NCI-H774 (cell line): ENCODE measurements at regions not wholly inside any gene's neighbourhood (a gene's known extent, or its start where the extent isn't known, plus 50 kb on each side); places are given as distances from the start of the nearest gene placed in this dataset.

Experiments used
- DNase-seq: peaks from one replicate; lab custom pipeline; 2025; lab: John Stamatoyannopoulos, UW

DNA sequence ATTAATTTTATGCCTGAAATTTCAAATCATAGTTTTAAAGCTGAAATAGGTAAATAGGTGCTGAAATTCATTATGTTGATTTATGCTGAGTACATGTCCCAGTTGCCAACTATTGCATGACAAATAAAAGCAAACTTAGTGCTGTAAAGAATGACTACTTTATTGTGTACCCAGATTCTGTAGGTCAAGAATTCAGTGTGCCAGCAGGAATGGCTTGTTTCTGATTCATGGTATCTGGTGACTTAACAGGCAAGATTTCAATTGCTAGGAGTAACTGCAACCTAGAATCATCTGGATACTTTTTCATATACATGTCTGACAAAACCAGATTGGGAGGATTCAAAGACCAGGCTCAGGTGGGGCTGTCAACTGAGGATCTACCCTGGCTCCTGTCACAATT, 678.4 kb upstream of the ADAMTS5 start:
- no peak for DNase-seq

DNA sequence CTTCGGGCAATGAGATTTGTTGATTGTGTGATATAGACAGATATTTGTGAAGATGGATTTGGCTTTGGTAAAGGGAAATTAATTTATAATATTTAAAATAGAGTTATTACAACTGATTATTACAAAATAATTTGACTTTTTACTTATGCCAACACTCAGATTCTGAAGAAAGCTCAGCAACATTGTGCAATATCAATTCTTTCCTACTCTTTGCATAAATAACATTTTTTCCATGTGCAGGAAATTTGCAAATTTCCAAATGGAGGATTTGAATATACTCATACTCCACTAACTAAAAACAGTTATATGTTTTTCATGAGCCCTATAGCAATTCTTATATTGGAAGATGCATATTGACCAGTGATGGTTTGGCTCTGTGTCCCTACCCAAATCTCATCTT, 676.4 kb upstream of the ADAMTS5 start:
- no peak for DNase-seq

DNA sequence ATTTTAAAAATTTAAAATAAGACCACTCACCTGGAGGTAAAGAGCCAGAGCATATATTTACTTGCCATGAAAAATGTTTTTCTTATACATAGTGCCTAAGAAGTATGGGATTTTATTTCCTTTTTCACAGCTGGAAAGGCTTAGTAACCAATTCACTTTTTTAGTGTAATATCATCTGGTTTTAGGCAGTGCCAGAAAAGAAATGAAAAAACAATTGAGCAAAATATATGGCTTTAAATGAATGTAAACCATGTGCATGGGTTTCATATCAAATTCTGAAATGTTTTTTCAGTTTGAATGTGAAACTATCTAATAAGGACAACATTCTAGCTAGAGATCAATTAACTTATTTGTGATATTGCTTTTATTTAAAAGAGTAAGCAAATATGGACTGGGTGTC, 672.4 kb upstream of the ADAMTS5 start:
- DNase-seq: no peak

DNA sequence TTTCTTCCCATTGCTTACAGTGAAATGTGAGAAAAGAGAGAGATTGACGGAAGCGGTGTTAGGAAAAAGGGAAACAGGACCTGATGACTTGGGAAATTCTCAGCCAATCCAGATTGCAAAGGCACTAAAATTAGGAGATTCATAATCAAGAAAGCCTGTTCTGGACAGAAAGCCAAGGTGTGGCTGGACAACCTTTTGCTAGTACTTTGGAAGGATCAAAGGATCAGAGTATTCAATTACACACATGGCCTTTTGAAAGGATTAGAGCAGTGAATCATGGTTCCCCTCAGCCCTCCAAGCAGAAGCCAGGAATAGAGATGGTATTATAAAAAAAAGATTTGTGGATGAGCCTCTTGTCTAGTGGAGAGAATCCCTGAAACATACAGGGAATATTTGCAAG, 669.8 kb upstream of the ADAMTS5 start:
- DNase-seq: no peak

DNA sequence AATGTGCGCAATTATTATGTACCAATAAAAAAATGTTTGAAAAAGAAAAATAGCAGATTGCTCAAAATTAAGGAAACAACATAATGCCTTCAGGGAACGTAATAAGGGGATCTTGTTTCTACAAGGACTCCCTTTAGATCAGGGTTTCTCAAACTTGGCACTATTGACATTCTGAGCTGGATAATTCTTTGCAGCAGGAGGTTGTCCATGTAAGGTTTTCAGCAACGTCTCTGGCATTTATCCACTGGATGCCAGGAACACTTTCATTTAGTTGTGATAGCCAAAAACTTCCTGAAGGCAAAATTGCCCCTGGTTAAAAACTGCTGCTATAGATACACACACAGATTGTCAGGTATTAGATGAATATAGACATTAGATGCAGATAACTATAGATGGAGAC, 666.7 kb upstream of the ADAMTS5 start:
- DNase-seq: no peak

DNA sequence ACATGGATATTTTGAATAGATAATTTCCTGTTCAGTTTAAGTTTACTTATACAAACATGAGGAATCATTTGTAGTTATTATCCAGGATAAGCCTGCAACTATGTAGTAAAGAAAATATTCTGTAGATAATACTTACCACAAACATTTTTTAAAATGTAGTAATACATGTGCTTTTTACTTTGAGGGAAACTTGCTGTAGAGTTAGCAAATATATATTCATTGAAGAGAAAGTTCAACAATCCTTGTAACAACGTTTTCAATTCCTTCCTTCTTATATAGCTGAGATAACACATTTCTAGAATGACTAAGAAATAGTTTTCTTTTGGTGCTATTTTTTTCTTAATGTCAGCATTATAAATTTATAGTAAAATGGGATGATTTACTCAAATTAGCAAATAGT, 664.6 kb upstream of the ADAMTS5 start:
- no peak for DNase-seq

DNA sequence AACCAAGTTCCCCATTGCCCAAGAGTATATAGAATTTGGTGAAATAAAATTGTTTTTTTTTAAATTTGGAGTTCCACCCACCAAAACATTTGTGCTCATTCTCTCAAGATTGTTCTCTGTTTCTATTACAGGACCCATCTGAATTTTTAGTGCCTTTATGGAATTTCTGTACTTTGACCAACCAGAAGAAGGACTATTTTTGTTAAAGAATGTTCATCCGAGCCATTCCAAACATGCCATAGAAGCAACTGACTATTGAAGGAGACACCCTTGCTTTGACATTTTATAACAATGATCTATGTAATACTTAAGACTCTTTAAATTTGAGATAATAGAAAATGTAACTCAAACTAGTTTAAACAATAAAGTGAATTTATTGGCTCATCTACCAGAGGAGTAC, 655.7 kb upstream of the ADAMTS5 start:
- no peak for DNase-seq

DNA sequence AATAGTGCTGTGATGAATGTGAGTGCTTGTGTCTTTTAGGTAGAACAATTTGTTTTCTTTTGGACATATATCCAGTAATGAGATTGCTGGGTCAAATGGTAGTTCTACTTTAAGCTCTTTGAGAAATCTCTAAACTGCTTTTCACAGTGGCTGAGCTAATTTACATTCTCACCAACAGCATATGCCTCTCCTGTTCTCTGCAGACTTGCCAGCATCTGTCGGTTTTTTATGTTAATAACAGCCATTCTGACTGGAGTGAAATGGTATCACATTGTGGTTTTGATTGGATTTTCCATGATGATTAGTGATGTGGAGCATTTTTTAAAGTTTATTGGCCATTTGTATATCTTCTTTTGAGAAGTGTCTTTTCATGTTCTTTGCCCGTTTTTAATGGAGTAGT, 647.3 kb upstream of the ADAMTS5 start:
- DNase-seq: no peak

DNA sequence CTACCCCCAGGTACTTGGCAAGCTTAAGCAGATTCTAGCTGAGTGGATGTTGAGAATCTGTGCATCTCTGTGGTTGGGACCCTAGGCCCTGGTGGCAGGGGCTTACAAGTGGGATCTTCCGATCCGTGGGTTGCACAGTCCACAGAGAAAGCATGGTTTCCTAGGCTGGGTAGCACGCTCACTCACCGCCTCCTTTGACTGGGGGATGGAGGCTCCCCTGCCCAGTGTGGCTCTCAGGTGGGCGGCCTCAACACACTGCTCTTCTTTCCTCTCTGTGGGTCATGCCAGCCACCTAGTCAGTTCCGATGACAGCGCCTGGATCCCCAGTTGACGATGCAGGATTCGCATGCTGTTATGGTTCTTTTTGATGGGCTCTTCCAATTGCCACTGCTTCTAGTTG, 639.5 kb upstream of the ADAMTS5 start:
- DNase-seq: no peak

DNA sequence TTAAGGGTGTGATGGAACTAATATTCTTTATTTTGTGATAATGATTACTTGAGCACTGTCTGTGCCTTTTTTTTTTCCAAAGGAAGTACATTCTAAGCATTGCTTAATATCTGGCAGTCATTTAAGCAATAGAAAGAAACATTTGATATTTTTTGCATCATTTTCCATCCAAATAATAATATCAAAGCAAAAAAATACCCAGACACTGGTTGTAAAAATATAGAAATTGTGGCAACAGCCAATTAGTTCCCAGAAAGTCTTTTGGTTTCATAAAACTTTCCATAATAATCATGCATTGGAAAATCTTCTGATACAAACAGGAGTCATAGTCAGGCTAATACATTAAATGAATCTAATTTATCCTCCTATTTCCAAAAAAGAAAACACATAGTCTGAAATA, 629.3 kb upstream of the ADAMTS5 start:
- no peak for DNase-seq

DNA sequence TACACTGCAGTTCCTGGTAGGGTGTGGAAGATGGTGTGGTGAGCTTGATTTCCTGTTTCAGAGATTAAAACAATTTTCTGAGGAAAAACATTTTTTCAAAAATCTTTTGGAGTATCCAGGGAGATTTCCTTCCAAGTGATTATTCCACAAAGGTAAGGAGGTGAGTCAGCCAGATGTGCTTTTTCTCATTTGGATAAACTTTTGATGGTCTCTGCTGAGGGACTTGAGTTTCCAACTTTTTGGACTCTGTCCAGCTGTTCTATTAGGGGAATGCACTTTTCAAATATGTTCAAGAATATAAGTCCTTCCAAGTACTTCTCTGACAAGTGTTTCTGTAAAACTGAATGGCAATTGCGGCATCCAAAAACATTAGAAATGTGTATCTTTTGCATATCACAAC, 628.8 kb upstream of the ADAMTS5 start:
- no peak for DNase-seq

DNA sequence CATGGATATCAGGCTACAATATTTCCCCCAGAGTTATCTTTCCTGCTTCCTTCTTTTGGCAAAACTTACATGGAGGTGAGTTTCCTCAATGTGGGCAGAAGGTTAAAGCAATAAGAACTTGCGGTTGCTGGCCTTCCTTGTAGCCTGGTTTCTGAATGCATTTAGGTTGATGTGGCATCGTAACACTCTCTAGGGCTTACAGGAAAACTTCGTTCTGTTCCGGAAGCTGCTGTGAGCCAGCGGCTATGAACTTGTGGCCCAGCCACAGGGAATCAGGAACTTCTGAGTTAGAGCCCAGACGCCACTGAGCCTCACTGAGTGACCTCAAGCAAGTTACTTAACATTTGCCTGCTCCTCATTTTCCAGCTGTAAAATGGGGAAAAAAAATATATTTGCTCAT, 623.4 kb upstream of the ADAMTS5 start:
- DNase-seq: no peak

DNA sequence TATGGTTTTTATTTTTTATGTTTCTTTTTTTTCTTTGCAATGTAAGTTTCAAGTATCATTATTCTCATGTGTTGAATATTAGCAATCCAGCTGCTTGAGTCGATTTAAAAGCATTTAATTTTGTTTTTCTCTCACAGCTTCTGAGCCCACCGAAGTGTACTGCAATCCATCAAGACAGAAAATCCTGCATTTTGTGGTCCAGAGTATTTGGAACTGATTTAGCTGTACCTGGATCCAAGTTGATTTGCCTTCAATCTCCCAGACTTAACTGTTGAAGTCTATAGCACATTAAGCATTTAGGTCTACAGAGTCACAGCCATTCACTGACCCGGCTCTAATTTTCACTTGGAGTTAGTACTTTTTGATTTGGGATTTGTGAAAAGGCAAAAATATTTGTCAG, 622.9 kb upstream of the ADAMTS5 start:
- DNase-seq: no peak

DNA sequence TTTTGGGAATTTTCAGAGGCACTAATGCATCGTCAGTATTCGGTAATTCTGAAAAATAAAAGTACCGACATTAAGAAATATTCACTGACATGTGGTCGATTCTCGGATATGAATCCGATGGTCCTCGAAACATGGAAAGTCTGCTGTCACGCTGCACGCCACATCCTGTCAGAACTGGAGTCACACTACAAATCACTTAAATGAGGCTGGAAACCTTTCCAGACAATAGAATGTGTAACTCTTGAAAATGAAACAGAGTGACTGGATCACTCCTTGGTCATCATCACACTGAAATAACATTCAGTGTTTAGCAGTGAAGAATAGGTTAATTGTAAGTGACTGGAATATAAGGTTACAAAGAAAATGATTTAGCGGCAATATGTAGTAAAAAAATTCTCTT, 620.1 kb upstream of the ADAMTS5 start:
- DNase-seq: no peak

DNA sequence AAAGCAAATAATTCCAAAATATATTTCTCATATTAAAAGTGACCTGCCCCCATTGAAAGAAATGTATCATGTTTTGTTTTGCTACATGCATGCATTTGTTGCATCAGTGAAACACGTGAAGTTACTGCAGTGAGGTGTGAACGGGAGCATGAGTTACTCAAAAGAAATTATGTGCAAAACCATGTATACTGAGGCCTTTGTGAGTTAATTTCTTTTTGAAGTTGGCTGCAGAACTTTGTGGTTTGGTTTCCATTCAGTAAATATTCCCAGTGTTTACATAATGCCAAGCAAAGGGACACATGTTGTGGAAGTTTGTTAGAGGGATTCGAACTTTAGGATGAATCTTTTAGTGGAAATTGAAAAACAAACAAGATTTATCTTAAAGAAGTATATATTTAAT, 619.4 kb upstream of the ADAMTS5 start:
- DNase-seq: no peak

DNA sequence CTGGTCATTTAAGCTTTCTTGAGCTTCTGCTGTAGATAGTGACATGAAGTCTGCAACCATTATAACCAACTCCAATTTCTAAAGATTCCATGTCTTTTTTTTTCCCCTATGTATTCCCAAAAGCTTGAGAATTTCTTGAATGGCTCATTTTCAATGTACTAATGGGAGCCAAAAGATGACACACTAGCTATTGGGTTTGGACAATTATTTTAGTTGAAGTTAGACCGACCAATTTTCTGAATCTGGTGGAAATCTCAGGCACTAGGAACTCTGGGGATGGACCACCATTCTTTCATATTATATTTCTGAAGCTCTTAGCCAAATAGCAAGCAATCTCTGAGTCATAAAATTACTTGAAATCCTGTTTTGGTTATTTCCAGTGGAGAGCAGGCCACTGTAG, 617.4 kb upstream of the ADAMTS5 start:
- no peak for DNase-seq

DNA sequence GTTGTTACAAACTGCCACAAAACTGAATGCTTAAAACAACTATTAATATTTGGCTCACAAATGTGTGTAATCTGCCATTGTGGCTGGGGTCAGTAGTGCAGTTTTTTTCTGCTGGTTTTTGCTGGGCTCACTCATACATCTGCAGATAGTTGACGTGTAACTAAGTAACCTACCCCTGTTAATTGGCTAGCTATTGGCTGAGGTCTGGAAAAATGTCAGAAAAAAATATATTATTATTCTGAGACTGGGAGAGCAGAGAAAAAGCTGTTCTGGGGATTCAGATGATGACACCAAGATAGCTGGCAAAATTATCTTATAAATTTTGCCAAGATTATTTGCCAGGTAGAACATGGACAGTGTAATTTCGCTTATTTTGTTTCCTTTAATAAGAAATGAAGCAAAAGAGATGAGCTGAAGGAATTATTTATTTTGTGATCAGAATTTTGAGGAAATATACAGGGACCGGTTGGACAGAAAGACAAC, 616.1 kb upstream of the ADAMTS5 start:
- no peak for DNase-seq

DNA sequence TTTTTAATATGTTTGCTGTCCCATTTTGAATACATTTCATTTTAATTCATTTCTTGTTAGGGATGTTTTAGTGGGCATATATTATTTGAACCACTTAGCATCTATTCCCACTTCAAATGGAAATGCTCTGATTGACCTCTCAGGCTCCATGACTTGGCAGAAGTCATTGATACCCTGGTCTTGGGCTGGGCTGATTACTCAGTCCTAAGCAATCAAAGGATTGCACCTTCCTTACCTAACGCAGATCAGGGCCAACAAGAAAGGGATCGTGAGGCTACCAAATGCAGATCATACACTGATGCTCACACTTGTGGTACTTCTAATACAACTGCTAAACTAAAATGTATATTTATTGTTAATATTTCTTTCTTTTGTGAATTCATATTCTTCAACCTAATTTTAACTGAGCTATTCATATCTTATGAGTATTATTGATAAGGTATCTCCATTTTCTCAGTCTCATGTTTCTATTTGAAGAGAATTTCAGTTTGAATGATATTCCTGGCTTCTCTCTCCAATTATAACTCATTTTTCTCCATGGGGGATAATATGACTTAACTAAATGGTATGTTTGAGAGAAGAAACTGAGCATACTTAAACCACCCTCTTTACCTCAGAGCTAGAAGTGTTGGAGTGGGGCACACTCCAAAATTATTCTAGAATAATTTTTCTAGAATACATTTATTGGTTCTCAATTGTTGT, 615.5 kb upstream of the ADAMTS5 start:
- no peak for DNase-seq

DNA sequence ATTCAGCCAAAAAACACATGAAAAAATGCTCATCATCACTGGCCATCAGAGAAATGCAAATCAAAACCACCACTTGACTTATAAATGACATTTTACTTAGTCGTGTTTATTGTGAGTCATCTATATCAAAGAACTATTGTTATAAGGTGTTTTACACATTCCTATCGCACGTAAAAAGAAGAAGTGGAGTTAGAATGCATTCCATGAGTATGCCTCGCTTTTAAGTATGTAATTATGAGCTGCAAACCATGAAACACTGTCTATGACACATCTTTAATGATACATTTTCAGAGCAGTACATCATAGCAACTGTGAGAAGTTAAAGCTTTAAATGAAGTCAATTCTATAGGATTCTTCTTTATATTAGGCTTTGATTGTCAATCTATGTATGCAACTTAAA, 614.3 kb upstream of the ADAMTS5 start:
- no peak for DNase-seq

DNA sequence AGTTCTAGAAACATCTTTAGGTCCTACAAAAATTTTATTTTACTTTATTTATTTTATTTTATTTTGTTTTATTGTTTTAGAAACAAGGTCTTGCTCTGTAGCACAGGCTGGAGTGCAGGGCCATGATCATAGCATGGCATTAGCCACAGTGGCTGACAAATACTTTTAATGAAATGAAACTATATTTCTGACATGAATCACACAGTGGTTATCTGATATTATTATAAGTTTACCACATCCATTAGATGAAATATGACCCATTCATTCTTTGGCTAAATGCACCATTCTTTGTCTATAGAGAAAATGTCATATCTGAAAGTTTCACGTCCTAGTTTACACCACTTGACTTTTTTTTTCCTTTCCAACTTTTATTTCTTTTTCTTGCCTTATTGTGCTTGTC, 613.4 kb upstream of the ADAMTS5 start:
- no peak for DNase-seq

DNA sequence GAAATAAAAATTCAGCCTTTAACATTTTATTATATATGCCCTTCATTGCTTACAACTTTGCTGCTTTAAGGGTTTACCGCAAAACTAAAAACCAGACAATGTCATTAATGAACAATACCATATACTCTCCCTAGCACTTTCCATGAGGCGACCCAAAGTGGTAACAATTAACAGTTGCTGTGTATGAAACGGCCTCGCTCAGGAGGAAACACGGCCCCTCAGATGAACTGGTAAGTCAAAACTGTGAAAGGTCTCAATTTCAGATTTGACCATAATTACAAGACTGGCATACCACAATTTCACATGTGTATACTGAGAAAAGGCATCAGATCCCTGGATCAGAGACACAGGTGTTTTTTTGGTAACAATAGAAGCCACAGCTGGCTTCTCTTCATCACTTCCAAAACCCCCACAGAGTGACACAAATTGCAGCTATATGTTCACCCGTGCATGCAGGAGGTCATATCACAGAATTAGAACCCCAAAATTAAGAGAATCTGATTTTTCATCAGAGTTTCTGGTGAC, 611.9 kb upstream of the ADAMTS5 start:
- no peak for DNase-seq

DNA sequence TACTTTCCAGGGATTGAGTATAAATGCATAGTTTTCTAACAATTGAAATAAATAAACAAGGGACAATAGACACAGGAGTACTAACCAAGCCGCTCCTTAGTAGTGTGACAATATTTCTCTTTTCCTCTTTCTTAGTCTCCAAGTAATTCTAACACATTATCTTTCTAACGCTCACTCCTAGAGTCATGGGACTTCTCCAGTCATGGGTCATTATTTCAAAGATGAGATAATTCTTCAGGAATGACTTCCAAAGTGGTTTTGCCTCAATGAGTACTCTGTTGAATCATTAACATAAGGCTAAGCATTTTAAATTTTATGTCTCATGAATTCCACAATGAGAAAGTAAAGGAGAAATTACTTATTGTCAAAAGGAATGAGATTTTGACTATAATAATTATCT, 605.8 kb upstream of the ADAMTS5 start:
- no peak for DNase-seq

DNA sequence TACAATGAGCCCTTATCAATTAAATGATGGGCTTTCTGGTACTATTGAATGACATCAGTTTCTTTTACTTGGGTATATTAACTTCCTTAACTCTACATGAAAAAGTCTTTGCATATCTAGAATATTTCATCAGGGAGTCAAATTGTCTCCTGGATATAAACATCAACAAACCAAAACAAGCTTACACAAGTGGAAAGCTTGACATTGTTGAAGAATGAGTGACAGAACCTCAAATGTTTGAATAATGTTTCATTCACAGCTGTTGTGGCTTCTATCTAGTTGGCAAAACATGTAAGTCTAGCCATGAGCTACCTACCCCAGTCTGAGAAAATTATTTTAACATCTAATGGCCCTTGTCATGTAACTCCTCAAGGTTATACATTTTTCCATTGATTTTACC, 604.8 kb upstream of the ADAMTS5 start:
- no peak for DNase-seq

DNA sequence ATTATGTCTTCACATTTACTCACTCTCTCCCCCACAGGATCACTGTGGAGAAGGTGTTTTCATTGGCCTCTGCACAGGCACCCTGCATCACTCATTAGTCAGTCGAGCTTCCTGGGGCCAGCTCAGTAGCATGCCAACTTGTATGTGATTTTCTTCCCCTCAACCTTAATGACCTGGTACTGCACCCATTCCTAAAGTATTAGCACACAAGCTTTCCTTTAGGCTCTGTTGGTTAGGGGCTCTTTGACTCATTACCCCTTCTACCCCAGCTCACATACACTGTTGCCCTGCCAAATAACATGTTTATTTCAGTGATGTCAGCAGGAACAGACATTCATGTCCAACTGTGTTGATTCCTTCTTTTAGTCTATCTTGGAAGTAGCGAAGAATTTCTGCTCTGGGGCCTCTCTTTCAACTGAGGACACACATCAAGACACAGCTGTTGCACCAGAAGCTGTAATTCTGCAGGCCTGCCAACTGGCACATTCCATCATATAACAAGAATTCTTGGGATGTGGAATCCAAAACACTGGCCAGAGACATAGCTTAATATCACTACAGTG, 603.5 kb upstream of the ADAMTS5 start:
- DNase-seq: no peak
